Fibroblast of skin of abdomen (primary cell): ENCODE measurements at regions not wholly inside any gene's neighbourhood (a gene's known extent, or its start where the extent isn't known, plus 50 kb on each side); places are given as distances from the start of the nearest gene placed in this dataset.

ENCODE experiments used
- DNase-seq: peaks from one replicate; pipeline ENCODE4 v3.0.0-alpha.2; 2013

DNA sequence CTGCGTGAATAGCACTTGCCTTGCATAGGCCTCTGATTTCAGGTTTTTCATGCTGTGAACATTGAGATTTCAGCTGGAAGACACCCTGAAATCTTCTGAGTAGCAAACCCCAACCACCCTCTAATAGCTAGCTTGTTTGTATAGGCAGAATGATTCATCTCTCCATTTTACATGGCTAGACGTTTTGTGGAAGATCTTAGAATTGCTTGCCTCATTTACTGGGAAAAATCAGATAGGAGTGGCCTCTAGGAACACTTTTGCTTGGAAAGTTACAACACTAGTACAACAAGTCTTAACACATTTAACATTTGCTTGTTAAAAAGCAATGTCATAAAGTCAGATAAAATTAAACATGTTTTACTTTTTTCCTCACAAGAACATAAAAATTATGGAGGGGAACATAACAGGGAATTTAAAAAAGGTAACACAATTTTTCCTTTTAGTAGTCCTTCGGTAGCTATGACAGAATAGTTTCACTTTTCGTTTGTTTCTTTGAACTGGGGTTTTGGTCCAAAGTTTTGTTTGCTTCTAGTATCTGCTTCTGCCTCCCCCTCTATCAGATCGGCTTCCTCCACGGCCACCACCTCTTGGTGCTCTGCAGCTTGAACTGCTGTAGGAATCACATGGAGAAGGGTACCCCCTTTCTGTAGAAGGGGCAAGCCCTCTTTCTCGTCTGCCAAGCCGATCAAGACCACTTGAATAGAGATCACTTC is 102.2 kb upstream of the PTCHD4 start:
- DNase-seq = no peak

DNA sequence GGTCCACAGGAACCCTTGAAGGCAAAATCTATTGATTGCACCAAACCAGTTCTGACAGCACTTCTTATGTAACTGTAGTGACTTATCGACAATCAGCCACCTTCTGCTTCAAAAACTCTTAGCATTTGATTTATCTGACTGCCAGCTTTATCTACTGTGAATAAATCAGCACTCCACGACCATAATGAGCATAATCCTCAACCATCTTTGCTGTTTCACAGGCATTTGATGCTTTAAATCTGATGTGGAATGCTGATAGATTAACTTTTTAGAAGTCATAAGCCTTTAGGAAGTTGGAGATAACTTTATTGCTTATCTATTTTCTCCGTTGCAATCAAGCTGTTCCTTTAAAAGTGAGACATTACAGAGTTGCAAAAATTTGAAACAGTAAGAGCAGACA is 101.5 kb upstream of the PTCHD4 start:
- DNase-seq = no peak

DNA sequence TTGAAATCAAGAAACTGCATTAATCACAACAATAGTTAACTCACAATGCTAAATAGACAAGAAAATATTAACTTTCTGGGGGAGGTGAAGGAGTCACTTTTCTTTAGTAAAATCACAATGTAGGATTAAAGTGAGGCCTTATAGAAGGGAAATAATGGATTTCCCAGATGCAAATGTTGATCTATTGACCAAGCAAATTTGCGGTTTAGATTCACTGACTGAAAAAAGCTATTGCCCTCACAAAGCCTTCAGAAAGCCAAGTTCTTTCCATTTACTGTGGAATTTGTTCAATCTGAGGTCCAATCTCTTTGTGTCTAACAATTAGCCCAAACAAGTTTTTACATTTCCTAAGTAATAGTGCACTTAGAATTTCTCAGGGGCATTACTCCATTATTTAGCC is 95.1 kb upstream of the PTCHD4 start:
- DNase-seq = no peak

DNA sequence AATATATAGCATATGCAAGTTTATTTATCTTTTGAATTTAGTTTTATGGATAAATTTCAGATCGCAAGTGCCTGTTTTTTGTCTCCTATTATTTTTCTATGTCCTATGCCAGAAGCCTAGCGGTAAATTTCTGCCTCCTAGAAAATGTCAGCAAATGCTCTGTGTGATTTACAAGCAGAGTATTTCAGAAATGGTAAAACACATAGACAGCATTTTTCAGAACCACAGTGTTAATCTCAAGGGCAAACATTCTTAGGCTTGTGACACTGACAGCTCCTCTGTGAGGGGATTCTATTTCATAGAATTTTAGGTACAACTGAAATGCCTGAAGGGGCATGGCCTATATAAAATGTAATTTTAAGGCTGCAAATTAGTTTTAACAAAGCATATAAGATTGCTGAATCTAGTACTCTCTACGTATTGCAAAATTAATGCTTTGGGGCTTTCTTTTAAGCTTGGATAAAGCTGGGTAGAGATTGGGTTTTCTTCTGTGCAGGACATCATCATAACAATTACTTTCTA is 89.9 kb upstream of the PTCHD4 start:
- DNase-seq = no peak

DNA sequence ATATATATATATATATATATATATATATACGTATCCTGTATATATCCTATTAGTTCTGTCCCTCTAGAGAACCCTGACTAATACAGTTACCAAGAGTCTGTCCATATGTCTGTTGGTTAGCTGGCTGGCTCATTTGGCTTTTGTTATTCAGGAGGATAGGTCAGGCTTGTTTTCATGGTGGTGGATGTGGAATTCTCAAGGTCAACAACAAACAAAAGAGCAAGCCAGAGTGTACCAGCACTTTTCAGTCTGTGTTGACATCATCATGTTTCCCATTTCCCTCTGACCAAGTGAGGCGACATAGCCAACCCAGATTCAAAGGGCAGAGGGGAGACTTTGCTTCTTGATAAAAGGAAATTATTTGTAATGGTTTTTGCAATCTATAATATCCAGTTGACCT is 88.5 kb upstream of the PTCHD4 start:
- DNase-seq = no peak

DNA sequence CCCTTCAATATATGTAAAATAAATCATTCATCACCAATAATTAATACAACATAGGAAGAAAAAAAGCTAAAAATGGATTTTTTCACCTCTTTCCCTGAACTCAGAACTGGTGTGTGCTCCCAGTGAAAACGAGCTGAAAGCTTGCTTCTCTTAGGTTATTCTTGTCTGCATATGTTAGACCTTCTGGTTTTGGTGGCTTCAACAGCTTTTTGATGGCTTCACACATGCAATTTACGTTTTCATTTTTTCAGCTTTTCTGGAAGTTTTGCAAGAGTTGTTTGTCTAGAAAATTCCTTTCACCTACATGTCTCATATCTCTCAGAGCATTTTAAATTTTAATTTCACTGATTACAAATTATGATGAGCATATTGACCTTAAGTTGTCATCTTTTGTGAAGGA is 86.9 kb upstream of the PTCHD4 start:
- no peak for DNase-seq

DNA sequence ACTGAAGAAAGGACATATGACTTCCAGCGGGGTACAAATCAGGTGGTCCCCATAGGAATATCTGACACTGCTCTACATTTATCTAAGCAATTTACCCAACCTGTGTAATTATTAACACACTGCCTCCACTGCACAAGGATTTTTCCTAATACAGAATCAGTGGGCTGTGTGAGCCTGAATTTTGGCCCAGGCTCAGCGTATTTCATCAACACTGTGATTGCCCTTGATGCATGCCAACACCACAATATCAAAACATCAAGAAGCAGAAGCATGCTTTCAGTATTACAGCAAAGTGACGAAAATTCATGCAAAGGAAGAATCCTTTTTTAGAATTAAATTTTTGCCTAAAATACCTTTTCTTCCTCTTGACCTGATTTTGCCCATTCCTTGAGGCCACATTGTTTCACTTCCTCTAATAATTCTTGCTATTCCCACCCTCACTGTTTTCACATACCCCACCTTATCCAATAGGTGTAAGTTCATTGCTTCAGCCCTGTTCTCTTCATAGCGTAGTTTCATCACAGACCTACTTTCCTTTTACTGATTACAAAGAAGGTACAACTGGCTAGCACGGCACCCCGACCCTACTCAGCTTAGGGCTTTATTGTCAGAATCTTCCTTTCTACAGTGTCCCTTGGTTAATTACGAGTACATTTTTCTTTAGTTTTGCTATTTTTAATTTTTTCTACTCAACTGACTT is 83.7 kb upstream of the PTCHD4 start:
- DNase-seq = no peak

DNA sequence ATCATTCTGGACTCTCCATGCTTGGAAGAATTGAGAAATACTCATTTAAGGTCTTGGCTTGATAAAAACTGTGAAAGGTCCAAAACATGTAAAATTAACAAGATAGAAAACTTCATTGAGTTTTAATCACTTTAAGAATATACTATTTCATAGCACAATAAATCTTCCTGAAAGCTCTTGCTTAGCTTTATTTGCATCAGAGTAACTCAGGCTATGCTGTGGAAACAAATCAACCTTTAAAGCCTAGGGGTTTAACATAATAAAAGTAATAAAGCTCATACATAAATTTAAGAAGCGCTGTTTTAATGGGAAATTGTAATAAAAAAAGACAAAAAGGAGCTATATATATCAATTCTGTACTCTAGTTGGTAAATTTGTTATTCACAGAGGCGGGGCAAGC is 77.2 kb upstream of the PTCHD4 start:
- no peak for DNase-seq

DNA sequence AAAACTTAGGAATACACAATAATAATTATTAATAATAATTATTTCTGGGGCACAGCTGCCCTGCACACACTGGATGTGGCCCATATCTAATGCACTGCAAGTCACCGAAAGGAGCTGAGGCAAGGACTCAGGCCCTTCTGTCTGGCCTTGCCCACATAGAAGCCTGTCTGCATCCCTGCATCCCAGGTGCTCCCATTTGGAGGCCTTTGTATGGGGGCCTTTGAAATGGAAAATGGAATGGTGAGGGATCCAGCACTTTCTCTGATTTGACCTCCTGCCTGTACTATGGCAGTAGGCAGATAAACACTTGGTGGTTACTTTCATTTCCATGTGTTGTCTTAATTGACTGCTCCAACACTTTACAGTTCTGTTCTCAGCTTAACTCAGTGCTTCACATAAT is 75.7 kb upstream of the PTCHD4 start:
- DNase-seq = no peak

DNA sequence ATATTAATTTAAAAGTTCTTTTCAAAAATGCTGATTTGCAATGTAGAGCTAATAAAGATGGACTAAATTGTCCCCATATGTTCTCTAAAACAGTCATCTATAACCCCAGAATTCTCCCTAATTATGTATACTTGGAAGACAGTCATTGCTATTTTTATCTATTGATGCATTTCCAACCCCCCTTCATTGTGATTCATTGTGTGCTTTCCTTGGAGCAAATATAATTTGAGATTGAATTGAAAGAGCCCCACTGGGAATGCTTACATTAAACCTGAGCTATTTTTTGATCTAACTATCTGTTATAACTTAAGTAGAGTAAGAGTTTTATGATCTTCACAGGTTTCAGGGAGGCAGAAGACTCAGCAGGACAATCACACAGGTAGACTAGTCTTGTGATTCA is 73.7 kb upstream of the PTCHD4 start:
- DNase-seq = no peak

DNA sequence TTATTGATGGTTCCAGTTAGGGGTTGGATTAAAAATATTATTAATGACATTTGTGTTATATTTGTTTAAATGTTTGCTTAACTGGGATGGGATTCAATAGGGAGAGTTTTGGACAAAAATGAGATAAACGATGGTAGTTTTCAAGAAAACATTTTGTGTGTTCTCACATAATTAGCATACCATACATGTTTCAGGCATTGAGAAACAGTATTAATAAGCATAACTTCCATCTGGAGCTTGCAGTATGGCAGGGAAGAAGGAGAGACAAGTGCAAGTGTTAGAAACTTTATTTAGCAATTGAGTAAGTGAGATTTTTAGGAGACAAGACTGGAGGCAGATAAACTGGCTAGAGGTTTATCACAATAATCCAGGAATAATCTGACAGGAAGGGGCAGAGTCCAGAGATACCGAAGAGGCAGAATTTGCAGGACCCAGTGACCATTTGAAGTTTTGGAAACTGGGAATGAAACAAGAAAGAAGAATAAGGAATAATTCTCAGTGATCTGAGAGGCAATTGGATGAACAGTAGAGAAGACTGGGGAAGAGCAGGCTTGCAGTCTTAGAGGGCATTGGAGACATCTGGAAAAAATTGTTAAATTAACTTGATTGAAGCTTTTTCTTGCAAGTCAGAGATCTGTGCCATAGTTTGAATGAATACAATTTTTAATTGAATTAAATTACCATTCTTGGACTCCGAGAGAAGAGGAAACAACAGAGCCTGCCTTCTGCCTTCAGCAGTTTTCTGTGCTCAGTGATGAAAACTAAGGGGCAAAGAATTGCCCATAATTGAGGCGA is 73.0 kb upstream of the PTCHD4 start:
- DNase-seq = peak; percentile 1

DNA sequence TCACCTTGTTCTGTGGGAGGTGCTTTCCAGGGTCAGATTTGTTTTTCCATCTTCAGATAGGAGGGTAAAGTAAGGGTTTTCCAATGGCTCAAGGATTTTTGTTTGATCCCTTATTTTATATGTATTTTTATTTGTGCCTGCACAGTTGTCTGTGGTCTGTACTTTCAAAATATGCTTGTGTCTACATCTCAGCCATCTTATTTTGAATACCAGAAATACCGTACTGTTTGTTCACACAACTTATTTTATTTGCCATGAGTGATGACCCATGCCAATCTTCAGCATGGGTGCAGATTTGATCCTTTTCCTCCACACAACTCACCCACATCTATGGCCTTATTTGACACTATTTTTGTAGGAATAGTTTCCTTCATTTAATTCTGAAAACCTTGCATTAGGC is 72.2 kb upstream of the PTCHD4 start:
- DNase-seq = no peak

DNA sequence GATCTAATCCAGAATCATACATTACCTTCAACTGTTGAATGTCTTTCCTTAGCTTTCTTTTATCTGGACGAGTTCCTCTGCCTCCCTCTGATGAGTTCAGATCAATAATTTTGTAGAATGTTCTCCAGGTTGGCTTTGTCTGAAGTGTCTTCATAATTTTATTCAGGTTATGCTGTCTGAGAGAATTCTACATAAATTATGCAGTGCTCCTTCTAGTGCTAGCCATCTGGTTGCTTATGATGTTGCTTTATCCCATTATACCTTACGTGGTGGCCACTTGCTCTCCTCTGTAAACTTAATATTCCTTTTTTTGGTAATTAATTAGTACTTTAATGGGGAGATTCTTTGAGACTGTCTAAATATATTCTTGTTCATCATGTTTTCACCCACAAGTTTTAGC is 67.7 kb upstream of the PTCHD4 start:
- no peak for DNase-seq

DNA sequence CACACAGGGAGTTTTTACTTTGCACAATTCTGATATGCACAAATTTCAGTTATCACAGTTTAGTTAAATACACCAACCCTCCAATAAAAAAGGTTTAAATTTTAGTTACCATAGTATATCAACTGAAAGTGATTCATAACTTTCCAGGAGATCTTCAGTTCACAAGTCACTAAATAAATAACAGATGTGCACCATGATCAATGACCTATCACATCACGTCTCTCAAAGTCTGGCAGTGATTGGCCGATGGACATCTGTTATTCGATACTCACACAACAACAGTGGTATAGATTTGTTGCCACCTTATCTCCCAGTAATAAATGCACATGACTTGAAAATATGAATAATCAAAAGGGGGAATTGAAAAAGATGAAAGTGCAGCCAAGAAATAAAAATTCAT is 66.8 kb upstream of the PTCHD4 start:
- no peak for DNase-seq

DNA sequence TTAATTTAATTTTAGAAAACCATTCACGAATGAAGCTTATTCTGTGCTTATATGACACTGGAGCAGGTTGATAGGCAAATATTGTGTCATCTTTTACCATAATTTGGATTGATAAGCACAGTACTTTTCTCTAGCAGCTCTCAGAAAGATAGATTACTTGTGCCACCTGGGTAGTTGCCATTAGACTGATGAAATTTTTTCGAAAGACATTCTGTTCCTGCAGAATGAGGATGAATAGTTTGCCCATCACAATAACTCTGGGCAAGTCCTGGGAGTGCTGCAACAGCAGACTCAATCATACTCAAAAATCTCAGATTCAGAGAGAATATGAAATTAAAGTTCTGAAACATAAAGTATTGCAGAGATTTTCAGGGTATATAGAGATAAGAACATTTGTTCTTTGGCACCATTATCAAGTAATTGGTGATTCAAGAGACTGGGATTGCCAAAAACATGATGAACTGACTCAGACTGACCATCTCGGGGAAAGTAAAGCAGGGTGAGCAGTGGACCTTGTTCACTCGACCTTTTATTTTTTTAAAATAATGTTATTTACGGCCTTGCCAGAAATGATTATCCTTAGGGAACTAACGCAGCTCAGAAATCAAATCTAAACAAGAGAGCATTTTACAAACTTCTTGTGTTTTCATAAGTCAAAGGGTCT is 65.8 kb upstream of the PTCHD4 start:
- DNase-seq = no peak

DNA sequence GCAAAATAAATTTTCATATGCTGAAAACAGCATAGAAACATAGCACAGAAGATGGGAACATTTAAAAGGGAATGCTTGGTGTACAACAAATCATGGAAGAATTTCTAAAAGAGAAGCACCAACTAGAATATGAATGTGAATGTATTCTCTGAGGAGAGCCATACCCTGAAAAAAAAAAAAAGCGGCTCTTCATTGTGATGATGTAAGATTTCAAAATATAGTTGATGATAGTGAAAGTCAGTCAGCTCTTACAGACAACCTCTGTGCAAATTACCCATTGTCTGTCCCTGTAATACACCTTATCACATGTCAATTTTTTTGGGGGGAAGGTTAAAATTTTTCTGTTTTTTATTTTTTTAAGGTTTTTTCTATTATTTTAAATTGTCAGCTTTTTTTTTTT is 58.6 kb upstream of the PTCHD4 start:
- DNase-seq = no peak
